GM12873 (cell line): ENCODE measurements at regions not wholly inside any gene's neighbourhood (a gene's known extent, or its start where the extent isn't known, plus 50 kb on each side); places are given as distances from the start of the nearest gene placed in this dataset.

ENCODE experiments used
- TF ChIP-seq, protein P1 (sequence below): IDR thresholded peaks from 2 replicates; pipeline ENCODE4 v1.5.1; 2012; ENCODE audit warnings: low read depth, mild to moderate bottlenecking, moderate library complexity, low read length, control low read depth; ENCODE audit not compliant: insufficient read depth; ENCODE audit errors: missing control alignments

DNA sequence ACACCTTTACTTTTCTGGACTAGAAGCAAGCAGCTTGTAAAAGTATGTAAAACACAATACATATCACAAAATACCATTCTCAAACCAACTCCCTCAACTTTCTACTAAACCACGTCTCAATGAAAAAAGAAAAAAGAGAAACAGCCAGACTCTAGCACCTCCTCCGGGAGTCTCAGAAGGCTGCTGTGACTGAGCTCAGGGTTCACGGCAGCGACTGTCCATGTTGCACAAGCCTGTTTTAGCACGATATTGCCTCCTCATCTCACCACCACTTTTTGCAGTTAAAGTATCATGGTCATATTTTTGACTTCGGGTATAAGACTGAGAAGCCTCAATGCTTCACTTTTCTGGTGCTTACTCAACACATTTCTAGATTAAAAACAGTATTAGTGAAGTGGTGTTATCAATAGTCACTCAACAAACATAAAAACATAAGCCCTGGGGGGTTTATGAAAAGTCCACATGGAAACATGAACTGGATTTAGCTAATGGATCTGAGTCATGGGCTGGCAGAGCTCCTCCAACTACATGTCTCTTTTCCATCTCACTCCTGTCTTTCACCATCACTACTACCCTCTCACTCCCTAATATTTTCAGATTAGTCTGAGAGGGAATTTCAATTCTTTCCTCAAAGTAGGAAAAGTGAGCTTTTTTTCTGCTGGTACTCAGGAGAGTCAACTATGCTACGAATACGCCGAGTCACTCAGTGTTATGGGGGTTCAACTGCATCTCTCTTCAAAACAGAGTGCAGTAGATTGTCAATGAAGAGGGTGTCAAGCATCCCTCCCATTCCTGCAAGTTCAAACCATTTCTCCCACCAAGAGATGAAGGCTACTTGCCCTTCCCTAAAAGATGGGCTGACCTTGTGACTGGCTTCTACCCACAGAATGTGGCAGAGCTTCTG lies 113.7 kb downstream of the OSR1 start:
- TF ChIP-seq, protein P1, sequence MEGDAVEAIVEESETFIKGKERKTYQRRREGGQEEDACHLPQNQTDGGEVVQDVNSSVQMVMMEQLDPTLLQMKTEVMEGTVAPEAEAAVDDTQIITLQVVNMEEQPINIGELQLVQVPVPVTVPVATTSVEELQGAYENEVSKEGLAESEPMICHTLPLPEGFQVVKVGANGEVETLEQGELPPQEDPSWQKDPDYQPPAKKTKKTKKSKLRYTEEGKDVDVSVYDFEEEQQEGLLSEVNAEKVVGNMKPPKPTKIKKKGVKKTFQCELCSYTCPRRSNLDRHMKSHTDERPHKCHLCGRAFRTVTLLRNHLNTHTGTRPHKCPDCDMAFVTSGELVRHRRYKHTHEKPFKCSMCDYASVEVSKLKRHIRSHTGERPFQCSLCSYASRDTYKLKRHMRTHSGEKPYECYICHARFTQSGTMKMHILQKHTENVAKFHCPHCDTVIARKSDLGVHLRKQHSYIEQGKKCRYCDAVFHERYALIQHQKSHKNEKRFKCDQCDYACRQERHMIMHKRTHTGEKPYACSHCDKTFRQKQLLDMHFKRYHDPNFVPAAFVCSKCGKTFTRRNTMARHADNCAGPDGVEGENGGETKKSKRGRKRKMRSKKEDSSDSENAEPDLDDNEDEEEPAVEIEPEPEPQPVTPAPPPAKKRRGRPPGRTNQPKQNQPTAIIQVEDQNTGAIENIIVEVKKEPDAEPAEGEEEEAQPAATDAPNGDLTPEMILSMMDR = no peak

DNA sequence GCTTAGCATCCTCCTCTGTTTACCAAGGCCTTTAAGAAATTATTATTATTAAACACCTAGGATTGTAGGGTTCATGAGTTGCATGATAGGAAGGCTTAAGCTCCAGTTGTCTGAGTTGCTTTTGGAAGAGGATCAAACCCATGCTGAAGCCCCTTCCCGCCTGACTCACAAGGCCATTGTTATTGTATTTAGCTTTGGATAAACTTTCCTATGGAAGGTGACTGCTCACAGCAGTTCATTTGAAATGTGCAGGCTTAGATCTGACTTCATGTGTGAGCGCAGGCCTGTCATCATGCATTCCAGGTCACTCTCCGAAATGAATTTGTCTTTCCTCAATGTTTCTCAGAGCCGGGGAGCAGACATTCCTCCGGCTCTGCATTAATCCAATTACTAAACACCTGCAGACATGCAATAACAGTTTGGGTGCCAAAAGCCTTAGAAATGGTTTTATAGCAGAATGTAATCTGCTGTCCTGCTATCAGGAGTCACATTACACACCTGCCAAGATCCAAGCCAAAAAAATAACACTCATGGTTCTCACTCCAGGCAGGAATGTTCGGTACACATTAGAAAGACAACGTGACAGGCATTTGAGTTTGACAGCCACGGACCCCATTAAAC lies 119.9 kb downstream of the OSR1 start:
- TF ChIP-seq, protein P1 = no peak

DNA sequence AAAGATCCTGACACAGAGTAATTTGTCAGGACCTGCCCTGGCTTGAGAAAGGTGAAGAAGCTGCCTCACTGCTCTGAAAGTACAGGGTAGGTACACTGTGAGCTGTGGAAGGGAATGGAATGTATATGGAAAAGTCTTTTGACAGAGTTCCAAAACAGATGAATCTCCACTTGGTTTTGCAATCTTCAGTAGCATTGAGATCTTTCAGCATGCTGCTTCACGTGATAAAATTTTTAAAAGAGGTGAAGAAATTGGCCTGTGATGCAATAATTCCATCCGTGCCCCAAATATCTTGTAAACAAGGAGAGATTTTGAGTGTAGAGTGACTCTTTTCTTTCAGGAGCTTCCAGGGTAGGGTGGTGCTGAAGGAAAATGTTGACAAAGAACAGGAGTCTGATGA lies 123.1 kb downstream of the OSR1 start:
- TF ChIP-seq, protein P1 = no peak

DNA sequence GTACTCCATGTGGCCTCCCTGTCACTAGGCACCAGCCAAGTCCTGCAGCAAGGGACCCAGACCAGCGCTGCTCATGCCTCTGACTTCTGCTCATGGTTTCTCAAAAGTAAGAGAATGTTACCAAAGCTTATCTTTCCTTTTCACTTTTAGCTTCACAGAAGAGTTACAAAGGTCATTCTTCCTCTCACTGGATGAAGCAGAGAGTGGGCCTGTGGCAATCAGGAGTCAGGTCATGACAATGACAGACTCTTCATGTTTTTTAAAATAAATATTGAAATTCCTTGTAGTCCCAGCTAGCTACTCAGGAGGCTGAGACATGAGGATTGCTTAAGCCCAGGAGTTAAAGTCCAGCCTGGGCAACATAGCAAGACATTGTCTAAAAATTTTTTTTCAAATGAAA lies 126.1 kb downstream of the OSR1 start:
- TF ChIP-seq, protein P1 = no peak

DNA sequence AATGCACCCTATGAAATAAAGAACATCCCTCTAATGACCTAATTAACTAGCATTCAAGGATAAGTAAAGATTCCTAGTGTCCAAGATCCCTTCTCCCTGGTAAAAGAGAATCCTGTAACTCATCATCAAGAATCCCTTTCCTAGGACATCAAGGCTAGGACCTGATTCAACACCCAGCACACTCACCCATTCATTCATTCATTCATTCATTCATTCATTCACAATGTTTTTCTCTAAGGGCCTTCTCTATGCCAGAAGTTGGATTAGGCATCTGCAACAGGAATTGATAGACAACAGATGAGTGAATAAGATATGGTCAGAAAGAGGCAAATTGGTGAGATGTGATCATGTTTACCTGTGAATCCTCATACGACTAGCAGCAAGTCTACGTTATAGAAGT lies 126.8 kb downstream of the OSR1 start:
- TF ChIP-seq, protein P1 = no peak

DNA sequence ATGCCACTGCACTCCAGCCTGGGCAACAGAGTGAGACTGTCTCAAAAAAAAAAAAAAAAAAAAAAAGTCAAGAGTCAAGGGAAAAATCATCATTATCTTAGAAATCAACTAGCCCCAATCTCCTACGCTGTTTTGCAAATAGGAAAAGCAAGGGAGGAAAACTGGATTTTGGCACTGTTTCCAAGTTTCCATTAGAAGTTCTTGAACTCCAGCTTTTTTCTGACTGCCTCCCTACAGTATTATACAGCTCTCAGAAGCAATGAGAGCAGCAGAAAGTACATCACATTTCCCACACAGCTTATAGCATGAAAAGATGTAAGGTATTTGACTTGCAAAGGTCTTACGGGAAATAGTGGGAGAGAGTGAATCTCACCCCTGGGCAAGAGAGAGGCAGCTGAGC lies 127.8 kb downstream of the OSR1 start:
- TF ChIP-seq, protein P1 = no peak

DNA sequence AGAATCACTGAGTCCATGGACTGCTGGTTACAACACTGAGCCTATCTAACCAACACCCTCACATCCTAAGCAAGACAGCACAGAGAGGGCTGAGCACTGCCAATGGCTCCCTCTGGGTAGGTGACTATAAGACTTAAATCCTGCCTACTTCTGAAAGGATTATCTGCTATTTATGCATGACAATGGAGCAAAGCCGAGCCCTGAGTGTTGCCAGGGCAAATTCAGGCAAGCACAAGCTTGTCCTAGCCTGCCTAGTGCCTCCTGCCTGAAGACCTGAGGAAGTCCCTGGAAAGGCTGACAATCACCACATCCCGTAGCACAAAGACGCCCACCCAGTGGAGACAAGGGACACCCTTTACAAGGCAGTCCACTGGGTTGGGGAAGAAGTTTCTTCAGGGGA lies 129.7 kb downstream of the OSR1 start:
- TF ChIP-seq, protein P1 = no peak
